ENCODE measurements at regions not wholly inside any gene's neighbourhood (a gene's known extent, or its start where the extent isn't known, plus 50 kb on each side); places are given as distances from the start of the nearest gene placed in this dataset.
"Not testable (repeated sequence)": the region's sequence is repeated elsewhere in the genome, so short reads cannot be mapped to it uniquely, and the experiment has no call there.

DNA sequence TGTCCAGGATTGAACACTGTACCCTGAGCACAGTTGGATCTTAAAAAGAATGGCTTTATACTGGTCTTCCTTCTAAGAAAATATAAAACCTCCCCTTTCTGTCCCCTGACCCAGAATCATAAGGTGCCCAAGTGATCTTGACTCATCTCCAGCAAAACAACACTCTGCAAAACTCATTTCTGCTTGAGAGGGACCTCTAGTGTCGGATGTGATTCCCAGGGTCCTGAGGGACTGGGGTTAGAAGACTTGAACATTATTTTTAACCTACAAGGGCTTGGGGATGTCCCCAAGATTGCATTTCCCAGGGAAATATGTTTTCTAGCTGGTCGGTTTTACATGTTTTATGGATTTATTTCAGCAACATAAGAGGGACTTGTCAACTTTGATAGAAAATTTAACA is 1318.5 kb upstream of the CELF4 start:
- no peak for DNase-seq (ENCODE audit: low spot score)

DNA sequence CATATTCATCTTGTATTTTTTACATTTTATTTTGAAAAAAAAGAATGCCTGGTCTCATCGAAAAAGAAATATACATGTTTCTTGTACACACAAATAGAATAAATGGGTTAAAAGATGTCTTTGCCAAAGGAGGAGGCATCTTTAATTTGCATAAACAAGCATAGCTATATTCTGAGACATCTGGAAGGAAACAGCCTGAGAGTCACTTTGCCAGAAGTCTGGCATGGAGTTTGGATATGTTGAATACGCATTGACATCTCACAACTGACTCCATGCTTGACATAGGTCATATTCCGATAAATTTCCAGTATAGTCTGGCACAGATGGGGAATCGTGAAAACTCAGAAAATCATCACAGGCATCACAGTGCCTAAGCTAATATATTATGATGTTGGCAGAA is 1317.5 kb upstream of the CELF4 start:
- no peak for DNase-seq (ENCODE audit: low spot score)

DNA sequence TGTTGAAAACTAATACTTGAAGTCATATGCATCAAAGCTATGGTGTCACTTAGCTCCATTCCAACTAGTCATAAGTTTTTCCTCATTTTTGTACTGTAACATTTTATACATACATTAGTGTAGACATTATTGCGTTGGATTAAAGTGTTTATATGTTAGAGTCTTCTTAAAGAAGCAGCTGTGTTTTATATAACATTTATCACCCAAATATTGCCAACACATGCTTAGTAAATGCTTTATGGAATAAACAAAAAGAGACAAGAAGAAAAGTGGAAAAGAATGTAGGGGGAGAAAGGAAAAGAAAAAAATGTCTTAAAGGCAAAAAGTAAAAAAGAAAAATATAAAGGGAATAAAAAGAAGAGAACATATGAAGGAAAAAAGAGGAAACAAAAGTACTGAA is 1314.3 kb upstream of the CELF4 start:
- DNase-seq (ENCODE audit: low spot score) = no peak

GRCh38 chr18:38872342-38872741 is 1306.7 kb upstream of the CELF4 start:
- DNase-seq (ENCODE audit: low spot score) = no peak

GRCh38 chr18:38868757-38869156 is 1303.2 kb upstream of the CELF4 start:
- DNase-seq (ENCODE audit: low spot score) = no peak

GRCh38 chr18:38867680-38868079 is 1302.1 kb upstream of the CELF4 start:
- no peak for DNase-seq (ENCODE audit: low spot score)

- no peak for DNase-seq (ENCODE audit: low spot score)
Observed at GRCh38 chr18:38851526-38851925, 1285.9 kb upstream of the CELF4 start.

GRCh38 chr18:38847326-38847725 is 1281.7 kb upstream of the CELF4 start:
- DNase-seq (ENCODE audit: low spot score) = no peak

DNA sequence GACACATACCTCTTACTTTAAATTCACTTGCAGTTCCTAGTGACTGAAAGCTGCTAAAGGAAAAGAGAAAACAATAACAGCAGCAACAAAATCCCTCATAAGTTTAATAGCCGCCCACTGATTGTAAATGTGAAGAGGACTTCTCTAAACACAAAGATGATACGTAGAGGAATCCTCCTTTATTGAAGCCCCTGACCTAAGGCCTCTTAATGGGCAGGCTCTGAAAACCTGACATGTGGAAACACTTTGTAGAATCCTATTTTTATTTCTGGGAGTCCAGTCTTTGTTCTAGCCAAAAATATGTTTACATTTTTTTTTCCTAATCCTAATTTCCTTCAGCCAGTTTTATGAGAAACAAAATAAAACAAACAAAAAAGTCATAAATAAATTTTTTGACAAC is 1277.7 kb upstream of the CELF4 start:
- DNase-seq (ENCODE audit: low spot score) = no peak

DNA sequence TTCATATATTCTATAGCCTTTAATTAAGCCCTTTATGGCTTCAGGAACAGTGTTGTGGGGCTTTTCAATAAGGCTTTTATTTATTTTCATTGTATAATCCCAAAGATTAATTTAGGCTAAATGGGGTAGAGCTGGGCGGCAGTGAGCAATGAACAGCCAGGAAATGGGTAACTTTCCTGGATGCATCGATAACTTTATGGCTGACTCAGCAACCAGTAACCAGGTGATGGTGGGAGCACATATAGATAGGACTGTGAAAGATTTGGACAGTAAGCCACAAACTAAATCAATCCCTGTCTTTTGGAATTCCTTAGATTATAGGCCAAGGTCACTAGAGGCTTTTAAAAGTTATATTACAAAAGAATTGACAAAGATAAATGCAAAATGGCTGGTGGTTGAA is 1260.6 kb upstream of the CELF4 start:
- no peak for DNase-seq (ENCODE audit: low spot score)

DNA sequence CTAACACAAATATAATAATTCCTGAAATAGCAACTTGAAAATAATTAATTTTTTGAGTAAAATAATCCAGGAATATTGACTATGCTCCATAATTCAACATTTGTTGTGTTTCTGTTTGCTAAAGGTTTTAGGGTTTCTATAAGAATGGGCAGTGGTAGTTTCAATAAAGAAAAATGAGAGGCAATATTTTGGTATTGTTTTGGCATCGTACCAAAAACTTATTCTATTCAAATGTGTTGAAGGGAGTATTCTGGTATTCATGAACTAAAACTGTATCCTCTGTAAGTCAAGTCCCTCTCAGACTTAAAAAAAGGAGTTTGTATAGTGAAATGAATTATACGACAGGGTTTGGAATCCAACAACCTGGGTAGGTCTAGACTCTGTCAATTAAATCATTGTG is 1245.6 kb upstream of the CELF4 start:
- DNase-seq (ENCODE audit: low spot score) = no peak

- DNase-seq (ENCODE audit: low spot score) = no peak
Observed at GRCh38 chr18:38810789-38811188, 1245.2 kb upstream of the CELF4 start.

- DNase-seq (ENCODE audit: low spot score) = no peak
Observed at GRCh38 chr18:38807915-38808314, 1242.3 kb upstream of the CELF4 start.

- no peak for DNase-seq (ENCODE audit: low spot score)
Observed at GRCh38 chr18:38805256-38805655, 1239.7 kb upstream of the CELF4 start.

GRCh38 chr18:38801640-38802039 is 1236.0 kb upstream of the CELF4 start:
- DNase-seq (ENCODE audit: low spot score) = no peak

DNA sequence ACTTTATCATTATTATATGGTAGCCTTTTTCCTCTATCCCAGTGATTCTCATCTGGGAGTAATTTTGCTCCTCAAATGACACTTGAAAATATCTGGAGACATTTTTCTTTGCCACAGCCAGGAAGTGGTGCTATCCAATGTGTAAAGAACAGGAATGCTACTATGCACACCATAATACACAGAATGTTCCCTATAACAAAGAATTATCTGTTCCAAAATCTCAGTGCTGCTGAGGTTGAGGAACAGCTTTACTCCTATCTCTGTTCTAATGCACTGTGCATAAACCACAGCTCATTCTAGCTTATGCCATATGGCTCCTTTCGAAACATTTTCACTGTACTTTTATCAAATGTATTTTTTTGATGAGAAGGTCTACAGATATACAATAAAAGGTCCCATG is 1231.2 kb upstream of the CELF4 start:
- DNase-seq (ENCODE audit: low spot score) = no peak

DNA sequence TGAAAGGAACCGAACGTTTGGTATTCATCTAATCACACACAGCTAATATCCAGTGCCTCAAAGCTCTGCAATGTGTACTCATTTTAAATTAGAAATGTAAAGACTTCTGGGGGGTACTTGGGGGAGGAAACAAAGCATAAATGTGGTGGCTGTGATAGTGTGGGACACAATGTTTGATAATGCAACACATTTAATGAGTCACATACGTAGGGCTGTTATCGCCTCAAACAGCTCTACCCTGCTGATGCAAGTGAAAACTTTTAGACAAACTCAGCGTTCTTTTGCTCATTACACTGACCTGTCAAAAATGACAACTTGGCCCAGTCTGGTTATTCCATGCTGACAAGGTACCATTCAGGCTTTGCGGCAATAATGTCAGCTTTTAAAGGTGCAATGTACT is 1227.1 kb upstream of the CELF4 start:
- no peak for DNase-seq (ENCODE audit: low spot score)

GRCh38 chr18:38790786-38791185 is 1225.2 kb upstream of the CELF4 start:
- DNase-seq (ENCODE audit: low spot score) = no peak

DNA sequence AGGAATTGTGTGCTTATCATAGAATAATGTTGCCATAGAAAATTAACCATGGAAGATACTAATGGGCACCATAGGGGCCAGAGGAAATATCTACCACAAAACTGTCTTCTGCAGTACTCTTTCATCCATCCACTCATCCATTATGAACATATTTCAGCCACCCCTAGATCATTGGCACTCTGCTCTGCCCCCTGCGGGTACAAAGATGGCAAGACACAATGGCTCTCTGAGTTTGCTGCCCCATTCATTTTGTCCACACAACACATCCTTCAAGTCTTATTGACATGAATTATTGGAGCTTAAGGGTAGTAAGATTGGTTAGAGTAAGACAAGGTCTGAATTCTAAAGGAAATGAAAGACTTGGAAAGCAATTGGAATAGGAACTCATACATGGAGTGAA is 1224.7 kb upstream of the CELF4 start:
- peak; percentile 27 for DNase-seq (ENCODE audit: low spot score)

DNA sequence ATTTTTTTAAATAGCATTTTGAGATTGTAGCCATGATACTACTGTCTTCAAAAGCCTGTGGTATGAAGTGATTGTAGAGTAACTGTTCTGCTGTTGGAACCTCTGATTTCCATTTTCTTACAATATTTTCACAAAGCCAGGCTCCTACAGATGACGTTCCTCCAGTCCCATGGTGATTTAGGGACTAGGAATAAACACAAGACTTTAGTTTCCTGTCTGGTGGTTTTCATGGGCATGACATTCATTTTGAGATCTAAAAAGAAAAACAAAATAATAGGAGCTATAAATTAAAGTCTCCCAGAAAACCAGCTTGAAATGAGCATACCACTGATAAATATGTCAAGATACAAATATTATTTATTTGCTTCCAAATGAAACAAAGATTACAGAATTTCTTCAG is 1223.5 kb upstream of the CELF4 start:
- no peak for DNase-seq (ENCODE audit: low spot score)

- no peak for DNase-seq (ENCODE audit: low spot score)
Observed at GRCh38 chr18:38786906-38787305, 1221.3 kb upstream of the CELF4 start.

GRCh38 chr18:38771620-38772019 is 1206.0 kb upstream of the CELF4 start:
- DNase-seq (ENCODE audit: low spot score) = not testable (repeated sequence)

- no peak for DNase-seq (ENCODE audit: low spot score)
Observed at GRCh38 chr18:38768504-38768903, 1202.9 kb upstream of the CELF4 start.

DNA sequence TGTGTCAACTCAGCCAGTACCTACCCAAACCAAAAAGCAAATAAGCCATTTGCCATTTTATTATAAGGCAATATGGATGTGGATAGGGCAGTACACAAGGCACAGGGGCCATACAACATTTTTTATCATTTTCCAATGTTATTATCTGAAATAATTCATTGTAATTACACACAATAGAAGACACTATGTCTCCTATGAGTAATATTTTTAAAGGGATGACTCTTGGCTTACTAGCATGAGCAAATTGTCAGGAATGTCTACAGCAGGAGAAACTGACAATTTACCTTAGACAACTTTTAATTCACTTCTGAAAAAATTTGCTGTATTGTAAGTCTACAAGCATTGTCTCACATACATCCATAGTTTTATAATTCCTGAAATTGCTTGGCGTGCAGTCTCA is 1193.9 kb upstream of the CELF4 start:
- DNase-seq (ENCODE audit: low spot score) = no peak

- DNase-seq (ENCODE audit: low spot score) = no peak
Observed at GRCh38 chr18:38756436-38756835, 1190.8 kb upstream of the CELF4 start.

All from HT-29 (cell line).